Mesodermal cell (in vitro differentiated cells): ENCODE measurements at regions not wholly inside any gene's neighbourhood (a gene's known extent, or its start where the extent isn't known, plus 50 kb on each side); places are given as distances from the start of the nearest gene placed in this dataset.

Source experiments
- H3K27ac ChIP-seq: 2 replicates; pipeline ENCODE4 v1.7.0; 2013; ENCODE audit warnings: mild to moderate bottlenecking, low read depth, low read length, moderate library complexity; ENCODE audit not compliant: severe bottlenecking
- H3K36me3 ChIP-seq: 2 replicates; pipeline ENCODE4 v1.7.1; 2013; ENCODE audit warnings: mild to moderate bottlenecking, low read length, moderate library complexity; ENCODE audit not compliant: control insufficient read depth, insufficient read depth
- H3K4me1 ChIP-seq: one replicate; pipeline ENCODE4 v1.7.1; 2013; ENCODE audit warnings: mild to moderate bottlenecking, low read length; ENCODE audit not compliant: insufficient read depth, control insufficient read depth, poor library complexity, severe bottlenecking
- H3K4me3 ChIP-seq: 2 replicates; pipeline ENCODE4 v1.7.0; 2013; ENCODE audit warnings: low read length, control low read depth, mild to moderate bottlenecking; ENCODE audit not compliant: insufficient read depth, poor library complexity, severe bottlenecking; ENCODE audit errors: extremely low read depth
- H3K9me3 ChIP-seq: 2 replicates; pipeline ENCODE4 v1.7.1; 2013; ENCODE audit warnings: mild to moderate bottlenecking, low read length, moderate library complexity; ENCODE audit not compliant: control insufficient read depth
- WGBS, 2 experiments: methylation state at CpG; one replicate each; pipeline ENCODE4 v1.1.5; 2013; ENCODE audit warnings: missing lambda C conversion rate in 2 of 2; ENCODE audit not compliant: insufficient coverage in 2 of 2; 5-methylcytosine and 5-hydroxymethylcytosine counted together

GRCh38 chr13:47258384-47258783 lies 361.5 kb upstream of the HTR2A start:
- WGBS, 2 experiments = 86 to 96% methylated on average over 2 of the region's 2 CpGs
- Histone ChIP-seq H3K4me3 (no peak overlapping the region), H3K27ac (no peak overlapping the region), H3K9me3 (no peaks in the 10 kb centered on the region), H3K4me1 (no peaks in the 10 kb centered on the region), H3K36me3 (no peaks in the 10 kb centered on the region)

GRCh38 chr13:47256618-47257017 lies 359.8 kb upstream of the HTR2A start:
- WGBS, 2 experiments = 100% methylated on average over 1 of the region's 1 CpG; no CpG with 5 or more reads in 1 of the 2 experiments

GRCh38 chr13:47252627-47253026 lies 355.8 kb upstream of the HTR2A start:
- H3K27ac ChIP-seq = no peak overlapping the region
- H3K4me1 ChIP-seq = no peaks in the 10 kb centered on the region
- no peaks in the 10 kb centered on the region for H3K9me3 ChIP-seq
- H3K36me3 ChIP-seq = no peaks in the 10 kb centered on the region
- H3K4me3 ChIP-seq = no peak overlapping the region
- WGBS, 2 experiments = 92 to 100% methylated on average over 1 of the region's 1 CpG

More at GRCh38 chr13:47256618-47257017, 359.8 kb upstream of the HTR2A start:
- H3K9me3 ChIP-seq = no peaks in the 10 kb centered on the region
- no peak overlapping the region for H3K4me3 ChIP-seq
- H3K36me3 ChIP-seq = no peaks in the 10 kb centered on the region
- H3K27ac ChIP-seq = no peak overlapping the region
- H3K4me1 ChIP-seq = no peaks in the 10 kb centered on the region

- WGBS, 2 experiments = 100% methylated on average over 1 of the region's 4 CpGs; no CpG with 5 or more reads in 1 of the 2 experiments
- no peaks in the 10 kb centered on the region for H3K36me3 ChIP-seq
- H3K27ac ChIP-seq = no peak overlapping the region
- no peak overlapping the region for H3K4me3 ChIP-seq
- no peaks in the 10 kb centered on the region for H3K9me3 ChIP-seq
- H3K4me1 ChIP-seq = no peaks in the 10 kb centered on the region
Observed at GRCh38 chr13:47251771-47252170, 354.9 kb upstream of the HTR2A start.

- 95 to 97% methylated on average over 5 to 7 of the region's 7 CpGs for WGBS, 2 experiments
- no peaks in the 10 kb centered on the region for H3K36me3 ChIP-seq
- H3K4me1 ChIP-seq = no peaks in the 10 kb centered on the region
- H3K27ac ChIP-seq = no peak overlapping the region
- H3K9me3 ChIP-seq = no peaks in the 10 kb centered on the region
- H3K4me3 ChIP-seq = no peak overlapping the region
Observed at GRCh38 chr13:47250146-47250545, 353.3 kb upstream of the HTR2A start.

GRCh38 chr13:47249266-47249665 lies 352.4 kb upstream of the HTR2A start:
- Histone ChIP-seq H3K4me3 (no peak overlapping the region), H3K9me3 (no peaks in the 10 kb centered on the region), H3K36me3 (no peaks in the 10 kb centered on the region), H3K27ac (no peak overlapping the region), H3K4me1 (no peaks in the 10 kb centered on the region)

GRCh38 chr13:47241446-47241845 lies 344.6 kb upstream of the HTR2A start:
- H3K4me1 ChIP-seq = peaks cover 5% of the 10 kb centered on the region
- H3K36me3 ChIP-seq = no peaks in the 10 kb centered on the region
- H3K27ac ChIP-seq = no peak overlapping the region
- H3K4me3 ChIP-seq = no peak overlapping the region
- no peaks in the 10 kb centered on the region for H3K9me3 ChIP-seq
- 72 to 95% methylated on average over 2 to 3 of the region's 7 CpGs for WGBS, 2 experiments

- H3K4me1 ChIP-seq = peaks cover 5% of the 10 kb centered on the region
- no peaks in the 10 kb centered on the region for H3K9me3 ChIP-seq
- 94% methylated on average over 3 of the region's 3 CpGs; no CpG with 5 or more reads in 1 of the 2 experiments for WGBS, 2 experiments
- no peaks in the 10 kb centered on the region for H3K36me3 ChIP-seq
- H3K27ac ChIP-seq = no peak overlapping the region
- H3K4me3 ChIP-seq = no peak overlapping the region
Observed at GRCh38 chr13:47239025-47239424, 342.2 kb upstream of the HTR2A start.

GRCh38 chr13:47237571-47237970 lies 340.7 kb upstream of the HTR2A start:
- Histone ChIP-seq H3K9me3 (no peaks in the 10 kb centered on the region), H3K36me3 (no peaks in the 10 kb centered on the region), H3K4me3 (no peak overlapping the region), H3K4me1 (peaks cover 5% of the 10 kb centered on the region), H3K27ac (no peak overlapping the region)
- 70 to 95% methylated on average over 1 to 2 of the region's 2 CpGs for WGBS, 2 experiments

GRCh38 chr13:47233734-47234133 lies 336.9 kb upstream of the HTR2A start:
- H3K4me1 ChIP-seq = peaks cover 5% of the 10 kb centered on the region
- H3K36me3 ChIP-seq = no peaks in the 10 kb centered on the region
- H3K9me3 ChIP-seq = peaks cover 7% of the 10 kb centered on the region
- no peak overlapping the region for H3K27ac ChIP-seq
- no peak overlapping the region for H3K4me3 ChIP-seq
- 100% methylated on average over 1 of the region's 1 CpG; no CpG with 5 or more reads in 1 of the 2 experiments for WGBS, 2 experiments

GRCh38 chr13:47232516-47232915 lies 335.7 kb upstream of the HTR2A start:
- 100% methylated on average over 1 of the region's 4 CpGs; no CpG with 5 or more reads in 1 of the 2 experiments for WGBS, 2 experiments
- no peak overlapping the region for H3K27ac ChIP-seq
- no peak overlapping the region for H3K4me3 ChIP-seq
- no peaks in the 10 kb centered on the region for H3K4me1 ChIP-seq
- no peaks in the 10 kb centered on the region for H3K36me3 ChIP-seq
- H3K9me3 ChIP-seq = peaks cover 7% of the 10 kb centered on the region
